ENCODE measurements at regions not wholly inside any gene's neighbourhood (a gene's known extent, or its start where the extent isn't known, plus 50 kb on each side); places are given as distances from the start of the nearest gene placed in this dataset.

DNA sequence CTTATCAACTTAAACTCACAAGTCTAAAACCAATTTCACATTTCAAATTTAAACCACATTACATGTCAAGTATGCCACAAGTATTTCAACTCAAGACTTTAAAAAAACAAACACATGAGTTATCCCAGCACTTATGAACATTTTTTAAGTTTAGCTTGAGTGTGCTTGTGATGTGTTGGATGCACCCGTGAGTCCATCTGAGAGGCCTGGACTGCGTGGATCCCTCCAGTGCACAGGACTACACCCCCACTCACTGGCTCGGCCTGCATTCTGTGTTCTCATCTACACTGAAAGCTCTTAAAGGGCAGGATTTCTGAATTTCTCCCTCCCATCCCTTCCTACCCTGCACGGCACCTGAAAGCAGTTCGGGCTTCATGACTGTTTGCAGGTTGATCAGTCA lies 128.8 kb upstream of the CD93 start:
- TF ChIP-seq EGR1 (IDR thresholded peaks at IDR 0.05; ENCODE audit: low read depth in 2 of 2) = no peak
- no peak for TF ChIP-seq SP1 (IDR thresholded peaks at IDR 0.05)
- TF ChIP-seq YY1 (IDR thresholded peaks at IDR 0.05) = no peak
- TF ChIP-seq, protein P1, sequence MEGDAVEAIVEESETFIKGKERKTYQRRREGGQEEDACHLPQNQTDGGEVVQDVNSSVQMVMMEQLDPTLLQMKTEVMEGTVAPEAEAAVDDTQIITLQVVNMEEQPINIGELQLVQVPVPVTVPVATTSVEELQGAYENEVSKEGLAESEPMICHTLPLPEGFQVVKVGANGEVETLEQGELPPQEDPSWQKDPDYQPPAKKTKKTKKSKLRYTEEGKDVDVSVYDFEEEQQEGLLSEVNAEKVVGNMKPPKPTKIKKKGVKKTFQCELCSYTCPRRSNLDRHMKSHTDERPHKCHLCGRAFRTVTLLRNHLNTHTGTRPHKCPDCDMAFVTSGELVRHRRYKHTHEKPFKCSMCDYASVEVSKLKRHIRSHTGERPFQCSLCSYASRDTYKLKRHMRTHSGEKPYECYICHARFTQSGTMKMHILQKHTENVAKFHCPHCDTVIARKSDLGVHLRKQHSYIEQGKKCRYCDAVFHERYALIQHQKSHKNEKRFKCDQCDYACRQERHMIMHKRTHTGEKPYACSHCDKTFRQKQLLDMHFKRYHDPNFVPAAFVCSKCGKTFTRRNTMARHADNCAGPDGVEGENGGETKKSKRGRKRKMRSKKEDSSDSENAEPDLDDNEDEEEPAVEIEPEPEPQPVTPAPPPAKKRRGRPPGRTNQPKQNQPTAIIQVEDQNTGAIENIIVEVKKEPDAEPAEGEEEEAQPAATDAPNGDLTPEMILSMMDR (IDR thresholded peaks at IDR 0.05; ENCODE audit: low read depth, low read length, missing input control) = no peak
- no peak for TF ChIP-seq GABPA (IDR thresholded peaks at IDR 0.05 in 1 of 2, conservative IDR thresholded peaks at IDR 0.05 in 1 of 2)
- TF ChIP-seq TAF1 (conservative IDR thresholded peaks at IDR 0.05) = no peak
- TF ChIP-seq RAD21 (IDR thresholded peaks at IDR 0.05) = no peak
- TF ChIP-seq, protein P2, sequence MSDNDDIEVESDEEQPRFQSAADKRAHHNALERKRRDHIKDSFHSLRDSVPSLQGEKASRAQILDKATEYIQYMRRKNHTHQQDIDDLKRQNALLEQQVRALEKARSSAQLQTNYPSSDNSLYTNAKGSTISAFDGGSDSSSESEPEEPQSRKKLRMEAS (IDR thresholded peaks at IDR 0.05) = no peak
- TF ChIP-seq, protein P3, sequence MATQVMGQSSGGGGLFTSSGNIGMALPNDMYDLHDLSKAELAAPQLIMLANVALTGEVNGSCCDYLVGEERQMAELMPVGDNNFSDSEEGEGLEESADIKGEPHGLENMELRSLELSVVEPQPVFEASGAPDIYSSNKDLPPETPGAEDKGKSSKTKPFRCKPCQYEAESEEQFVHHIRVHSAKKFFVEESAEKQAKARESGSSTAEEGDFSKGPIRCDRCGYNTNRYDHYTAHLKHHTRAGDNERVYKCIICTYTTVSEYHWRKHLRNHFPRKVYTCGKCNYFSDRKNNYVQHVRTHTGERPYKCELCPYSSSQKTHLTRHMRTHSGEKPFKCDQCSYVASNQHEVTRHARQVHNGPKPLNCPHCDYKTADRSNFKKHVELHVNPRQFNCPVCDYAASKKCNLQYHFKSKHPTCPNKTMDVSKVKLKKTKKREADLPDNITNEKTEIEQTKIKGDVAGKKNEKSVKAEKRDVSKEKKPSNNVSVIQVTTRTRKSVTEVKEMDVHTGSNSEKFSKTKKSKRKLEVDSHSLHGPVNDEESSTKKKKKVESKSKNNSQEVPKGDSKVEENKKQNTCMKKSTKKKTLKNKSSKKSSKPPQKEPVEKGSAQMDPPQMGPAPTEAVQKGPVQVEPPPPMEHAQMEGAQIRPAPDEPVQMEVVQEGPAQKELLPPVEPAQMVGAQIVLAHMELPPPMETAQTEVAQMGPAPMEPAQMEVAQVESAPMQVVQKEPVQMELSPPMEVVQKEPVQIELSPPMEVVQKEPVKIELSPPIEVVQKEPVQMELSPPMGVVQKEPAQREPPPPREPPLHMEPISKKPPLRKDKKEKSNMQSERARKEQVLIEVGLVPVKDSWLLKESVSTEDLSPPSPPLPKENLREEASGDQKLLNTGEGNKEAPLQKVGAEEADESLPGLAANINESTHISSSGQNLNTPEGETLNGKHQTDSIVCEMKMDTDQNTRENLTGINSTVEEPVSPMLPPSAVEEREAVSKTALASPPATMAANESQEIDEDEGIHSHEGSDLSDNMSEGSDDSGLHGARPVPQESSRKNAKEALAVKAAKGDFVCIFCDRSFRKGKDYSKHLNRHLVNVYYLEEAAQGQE (IDR thresholded peaks at IDR 0.05) = no peak
- TF ChIP-seq JUND (IDR thresholded peaks at IDR 0.05) = no peak
- TF ChIP-seq, protein P4, sequence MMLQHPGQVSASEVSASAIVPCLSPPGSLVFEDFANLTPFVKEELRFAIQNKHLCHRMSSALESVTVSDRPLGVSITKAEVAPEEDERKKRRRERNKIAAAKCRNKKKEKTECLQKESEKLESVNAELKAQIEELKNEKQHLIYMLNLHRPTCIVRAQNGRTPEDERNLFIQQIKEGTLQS (IDR thresholded peaks at IDR 0.05) = no peak
- no peak for TF ChIP-seq HNF4G (IDR thresholded peaks at IDR 0.05)
- no peak for TF ChIP-seq RXRA (IDR thresholded peaks at IDR 0.05)
- TF ChIP-seq, protein P5, sequence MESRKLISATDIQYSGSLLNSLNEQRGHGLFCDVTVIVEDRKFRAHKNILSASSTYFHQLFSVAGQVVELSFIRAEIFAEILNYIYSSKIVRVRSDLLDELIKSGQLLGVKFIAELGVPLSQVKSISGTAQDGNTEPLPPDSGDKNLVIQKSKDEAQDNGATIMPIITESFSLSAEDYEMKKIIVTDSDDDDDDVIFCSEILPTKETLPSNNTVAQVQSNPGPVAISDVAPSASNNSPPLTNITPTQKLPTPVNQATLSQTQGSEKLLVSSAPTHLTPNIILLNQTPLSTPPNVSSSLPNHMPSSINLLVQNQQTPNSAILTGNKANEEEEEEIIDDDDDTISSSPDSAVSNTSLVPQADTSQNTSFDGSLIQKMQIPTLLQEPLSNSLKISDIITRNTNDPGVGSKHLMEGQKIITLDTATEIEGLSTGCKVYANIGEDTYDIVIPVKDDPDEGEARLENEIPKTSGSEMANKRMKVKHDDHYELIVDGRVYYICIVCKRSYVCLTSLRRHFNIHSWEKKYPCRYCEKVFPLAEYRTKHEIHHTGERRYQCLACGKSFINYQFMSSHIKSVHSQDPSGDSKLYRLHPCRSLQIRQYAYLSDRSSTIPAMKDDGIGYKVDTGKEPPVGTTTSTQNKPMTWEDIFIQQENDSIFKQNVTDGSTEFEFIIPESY (IDR thresholded peaks at IDR 0.05) = no peak
